ENCODE measurements at regions not wholly inside any gene's neighbourhood (a gene's known extent, or its start where the extent isn't known, plus 50 kb on each side); places are given as distances from the start of the nearest gene placed in this dataset.

GRCh38 chr2:162912787-162913186 is 74.2 kb upstream of the KCNH7 start:
- TF ChIP-seq POLR2A (IDR thresholded peaks at IDR 0.05; ENCODE audit: low read length) (no peak), GATA1 (IDR thresholded peaks at IDR 0.05; ENCODE audit: low read depth, low read length) (no peak)

Data from erythroblast (primary cell).